EH (cell line): ENCODE measurements at regions not wholly inside any gene's neighbourhood (a gene's known extent, or its start where the extent isn't known, plus 50 kb on each side); places are given as distances from the start of the nearest gene placed in this dataset.

Experiments
- DNase-seq: peaks from one replicate; pipeline ENCODE4 v3.0.0-alpha.2; 2015; ENCODE audit warnings: low read depth

GRCh38 chr21:35170818-35171217 lies 121.7 kb upstream of the RUNX1 start:
- no peak for DNase-seq

- no peak for DNase-seq
Measured at GRCh38 chr21:35170244-35170643, 121.1 kb upstream of the RUNX1 start.

- DNase-seq, result no peak
Measured at GRCh38 chr21:35169574-35169973, 120.5 kb upstream of the RUNX1 start.

GRCh38 chr21:35168735-35169134 lies 119.6 kb upstream of the RUNX1 start:
- DNase-seq, result no peak

- DNase-seq, result no peak
Measured at GRCh38 chr21:35164971-35165483, 115.9 kb upstream of the RUNX1 start.

GRCh38 chr21:35164380-35164779 lies 115.3 kb upstream of the RUNX1 start:
- DNase-seq, result no peak

- peak; percentile 58 for DNase-seq
Measured at GRCh38 chr21:35163411-35163810, 114.3 kb upstream of the RUNX1 start.

- DNase-seq, result no peak
Measured at GRCh38 chr21:35162831-35163230, 113.7 kb upstream of the RUNX1 start.

GRCh38 chr21:35159881-35160280 lies 110.8 kb upstream of the RUNX1 start:
- peak; percentile 95 for DNase-seq

GRCh38 chr21:35157374-35157773 lies 108.3 kb upstream of the RUNX1 start:
- DNase-seq, result peak; percentile 27

- DNase-seq, result no peak
Measured at GRCh38 chr21:35156293-35157278, 107.5 kb upstream of the RUNX1 start.

GRCh38 chr21:35154788-35155187 lies 105.7 kb upstream of the RUNX1 start:
- DNase-seq, result no peak

GRCh38 chr21:35153671-35154070 lies 104.6 kb upstream of the RUNX1 start:
- no peak for DNase-seq

- peak; percentile 72 for DNase-seq
Measured at GRCh38 chr21:35150562-35151226, 101.6 kb upstream of the RUNX1 start.

- peak; percentile 83 for DNase-seq
Measured at GRCh38 chr21:35149698-35150097, 100.6 kb upstream of the RUNX1 start.

GRCh38 chr21:35147439-35147838 lies 98.3 kb upstream of the RUNX1 start:
- no peak for DNase-seq

- no peak for DNase-seq
Measured at GRCh38 chr21:35145626-35146233, 96.6 kb upstream of the RUNX1 start.

- DNase-seq, result no peak
Measured at GRCh38 chr21:35144978-35145377, 95.9 kb upstream of the RUNX1 start.

GRCh38 chr21:35142036-35142815 lies 93.1 kb upstream of the RUNX1 start:
- DNase-seq, result peak; percentile 51

GRCh38 chr21:35139382-35139715 lies 90.2 kb upstream of the RUNX1 start:
- no peak for DNase-seq

GRCh38 chr21:35138665-35139381 lies 89.7 kb upstream of the RUNX1 start:
- peak; percentile 70 for DNase-seq
